HG02588 (cell line): ENCODE measurements at regions not wholly inside any gene's neighbourhood (a gene's known extent, or its start where the extent isn't known, plus 50 kb on each side); places are given as distances from the start of the nearest gene placed in this dataset.

ENCODE experiments used
- ATAC-seq: cut with Tn5 transposase; IDR thresholded peaks from one replicate; pipeline ENCODE4 v1.9.1; 2021; ENCODE audit warnings: mild to moderate bottlenecking, moderate library complexity; ENCODE audit not compliant: unreplicated experiment

- ATAC-seq = no peak
Observed at GRCh38 chr6:169905041-169905807, 153.8 kb downstream of the ERMARD start.

- no peak for ATAC-seq
Observed at GRCh38 chr6:169904051-169904922, 152.9 kb downstream of the ERMARD start.

- ATAC-seq = no peak
Observed at GRCh38 chr6:169903122-169903521, 151.7 kb downstream of the ERMARD start.

- ATAC-seq = no peak
Observed at GRCh38 chr6:169902604-169903003, 151.2 kb downstream of the ERMARD start.

- no peak for ATAC-seq
Observed at GRCh38 chr6:169902070-169902469, 150.6 kb downstream of the ERMARD start.

GRCh38 chr6:169899481-169900145, 148.2 kb downstream of the ERMARD start:
- no peak for ATAC-seq

GRCh38 chr6:169898788-169899480, 147.5 kb downstream of the ERMARD start:
- no peak for ATAC-seq

- no peak for ATAC-seq
Observed at GRCh38 chr6:169897601-169898358, 146.4 kb downstream of the ERMARD start.

- no peak for ATAC-seq
Observed at GRCh38 chr6:169896826-169897456, 145.5 kb downstream of the ERMARD start.

- ATAC-seq = no peak
Observed at GRCh38 chr6:169895926-169896761, 144.7 kb downstream of the ERMARD start.

GRCh38 chr6:169895000-169895759, 143.8 kb downstream of the ERMARD start:
- ATAC-seq = no peak

- no peak for ATAC-seq
Observed at GRCh38 chr6:169894377-169894960, 143.0 kb downstream of the ERMARD start.

- ATAC-seq = no peak
Observed at GRCh38 chr6:169893624-169894023, 142.2 kb downstream of the ERMARD start.

GRCh38 chr6:169891846-169892245, 140.4 kb downstream of the ERMARD start:
- ATAC-seq = no peak

GRCh38 chr6:169891421-169891820, 140.0 kb downstream of the ERMARD start:
- no peak for ATAC-seq

- no peak for ATAC-seq
Observed at GRCh38 chr6:169890901-169891300, 139.5 kb downstream of the ERMARD start.

GRCh38 chr6:169890049-169890448, 138.6 kb downstream of the ERMARD start:
- ATAC-seq = no peak
